Urinary bladder (tissue), 3 donors: ENCODE measurements at regions not wholly inside any gene's neighbourhood (a gene's known extent, or its start where the extent isn't known, plus 50 kb on each side); places are given as distances from the start of the nearest gene placed in this dataset.
A peak's percentile ranks its signal among the peaks of the same experiment; 100 is the strongest.

Source experiments
- DNase-seq: peaks from one replicate; pipeline ENCODE4 v3.0.0-alpha.2; 2015; ENCODE audit errors: extremely low spot score
- H3K27ac ChIP-seq: one replicate; pipeline ENCODE4 v1.5.1; 2013; ENCODE audit warnings: low read depth, mild to moderate bottlenecking, moderate library complexity
- H3K36me3 ChIP-seq: one replicate; pipeline ENCODE4 v1.6.1; 2013; ENCODE audit warnings: mild to moderate bottlenecking, moderate library complexity; ENCODE audit not compliant: insufficient read depth
- H3K4me1 ChIP-seq: one replicate; pipeline ENCODE4 v1.6.1; 2013; ENCODE audit warnings: mild to moderate bottlenecking, moderate library complexity; ENCODE audit not compliant: insufficient read depth
- H3K4me3 ChIP-seq: one replicate; pipeline ENCODE4 v1.5.1; 2013; ENCODE audit warnings: low read depth, low read length
- WGBS: extraction: QIAGEN DNeasy Blood & Tissue Kit; methylation state at CpG from one replicate; pipeline ENCODE4 v1.1.7; 2013; 5-methylcytosine and 5-hydroxymethylcytosine counted together
- donor health status: healthy with polysubstance abuse.
- donor health status: healthy.

DNA sequence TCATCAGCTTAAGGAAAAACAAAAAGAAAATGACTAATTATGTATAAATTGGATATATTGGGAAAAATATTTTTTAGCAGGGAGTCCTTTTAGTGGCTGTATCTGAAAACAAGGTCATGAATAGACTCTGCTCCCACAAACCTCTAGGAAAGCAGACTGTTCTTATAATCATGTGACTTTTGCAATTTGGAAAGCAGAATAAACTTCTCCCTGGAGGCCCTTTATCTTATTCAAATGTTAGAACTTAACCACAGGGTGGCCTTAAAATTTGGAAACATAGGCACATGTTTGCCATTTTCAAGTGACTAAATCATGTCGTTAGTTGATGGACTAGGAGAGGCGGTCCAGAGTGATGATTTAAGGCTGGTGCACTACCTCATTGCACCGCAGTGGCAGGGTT, 196.6 kb upstream of the KRR1 start:
- 88% methylated on average over 3 of the region's 3 CpGs for WGBS
- DNase-seq: no peak
- Histone ChIP-seq H3K36me3 (no peaks in the 10 kb centered on the region), H3K4me3 (no peak overlapping the region), H3K27ac (no peak overlapping the region), H3K4me1 (no peaks in the 10 kb centered on the region)

DNA sequence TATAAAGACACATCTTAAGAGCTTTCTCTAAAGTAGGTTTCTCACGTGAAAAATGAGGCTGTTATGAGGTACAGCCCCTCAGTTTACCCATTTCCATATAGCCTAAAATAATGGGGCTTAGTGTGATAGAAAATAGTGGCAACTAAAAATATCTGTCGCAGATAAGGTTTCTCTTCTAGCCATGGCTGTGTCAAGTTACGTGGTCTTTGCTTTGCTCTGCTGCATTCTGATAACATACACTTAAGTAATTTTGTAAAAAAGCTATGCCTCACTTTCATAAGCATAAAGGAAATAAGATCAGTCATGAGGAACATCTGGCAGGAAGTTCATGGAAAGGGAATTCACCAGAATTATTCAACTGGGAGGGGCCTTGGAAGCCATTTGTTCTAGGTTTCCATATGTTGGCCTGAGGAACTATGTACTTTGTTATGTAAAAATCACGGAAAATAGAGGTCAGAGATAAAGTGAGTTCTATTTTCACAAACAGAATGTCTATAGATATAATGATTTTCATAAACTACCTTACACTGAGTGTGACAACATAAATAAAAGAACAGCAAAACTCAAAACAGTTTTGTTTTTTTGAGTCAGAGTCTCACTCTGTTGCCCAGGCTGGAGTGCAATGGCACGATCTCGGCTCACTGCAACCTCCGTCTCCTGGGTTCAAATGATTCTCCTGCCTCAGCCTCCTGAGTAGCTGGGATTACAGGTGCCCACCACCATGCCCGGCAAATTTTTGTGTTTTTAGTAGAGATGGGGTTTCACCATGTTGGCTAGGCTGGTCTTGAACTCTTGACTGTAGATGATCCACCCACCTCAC, 195.6 kb upstream of the KRR1 start:
- Histone ChIP-seq H3K27ac (no peak overlapping the region), H3K4me1 (no peaks in the 10 kb centered on the region), H3K4me3 (no peak overlapping the region), H3K36me3 (no peaks in the 10 kb centered on the region)
- 65% methylated on average over 8 of the region's 8 CpGs for WGBS
- DNase-seq: no peak

DNA sequence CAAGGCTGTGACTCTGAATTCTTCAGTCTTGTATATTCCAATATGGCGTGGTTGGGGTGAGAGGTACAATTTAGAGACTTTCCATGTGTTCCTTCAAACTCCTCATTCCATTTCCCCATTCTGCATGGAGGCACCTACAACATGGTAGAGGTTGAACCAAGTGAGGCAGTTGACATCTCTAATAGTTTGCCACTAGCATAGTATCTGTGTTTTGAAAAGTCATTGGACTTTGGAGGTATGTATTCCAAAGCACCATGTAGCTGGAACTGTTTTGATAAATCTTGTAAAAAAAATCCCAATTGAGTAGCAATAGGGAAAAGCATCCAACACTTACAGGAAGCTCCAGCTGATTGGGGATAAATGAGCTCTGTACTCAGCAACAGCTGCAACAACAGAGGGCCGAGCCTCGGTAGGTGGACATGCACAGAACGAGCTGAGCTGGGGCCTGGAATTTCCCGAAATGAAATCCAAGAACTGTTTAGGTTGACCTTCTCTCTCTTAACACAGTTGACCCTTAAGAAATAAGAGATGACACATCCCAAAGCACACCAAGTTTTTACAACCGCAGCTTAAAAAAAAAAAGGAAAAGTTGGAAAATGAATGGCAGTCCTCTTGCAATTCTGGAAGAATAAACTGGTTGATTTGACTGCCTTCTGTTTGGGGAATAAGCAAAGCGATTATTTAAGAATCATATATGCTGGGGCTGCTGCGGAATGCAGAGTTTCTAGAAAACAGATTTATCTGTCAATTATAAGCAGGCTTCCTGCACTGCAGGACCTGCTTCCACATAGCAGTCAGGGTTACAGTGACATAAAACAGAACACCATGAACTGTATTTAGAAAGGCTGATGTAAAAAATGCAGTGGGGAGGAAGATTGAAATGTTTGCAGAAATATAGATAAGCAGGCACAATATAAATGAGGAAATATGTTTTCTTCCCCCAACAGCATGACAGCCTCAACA, 194.6 kb upstream of the KRR1 start:
- no peak overlapping the region for H3K27ac ChIP-seq
- H3K4me3 ChIP-seq: no peak overlapping the region
- no peaks in the 10 kb centered on the region for H3K4me1 ChIP-seq
- no peaks in the 10 kb centered on the region for H3K36me3 ChIP-seq
- peak; percentile 62 for DNase-seq
- WGBS: 22% methylated on average over 8 of the region's 8 CpGs

DNA sequence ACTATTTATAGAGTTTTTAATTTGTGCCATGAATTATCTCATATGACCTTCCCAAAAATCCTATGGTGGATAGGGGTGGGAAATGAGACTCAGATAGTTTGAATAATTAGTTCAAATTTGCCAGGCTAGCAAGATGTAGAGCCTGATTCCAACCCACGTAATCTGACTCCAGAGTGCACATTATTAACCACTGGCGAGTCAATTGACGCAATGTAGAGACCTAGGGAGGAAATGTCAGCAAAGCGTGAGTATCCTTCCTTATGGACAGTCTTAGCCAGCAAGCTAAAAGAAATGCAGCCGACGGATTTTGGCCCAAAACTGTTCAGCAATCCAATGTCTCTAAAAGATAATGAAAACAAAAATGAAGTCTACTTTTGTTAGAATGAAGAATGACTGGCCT, 193.3 kb upstream of the KRR1 start:
- no peaks in the 10 kb centered on the region for H3K36me3 ChIP-seq
- no peak for DNase-seq
- H3K4me3 ChIP-seq: no peak overlapping the region
- H3K4me1 ChIP-seq: no peaks in the 10 kb centered on the region
- H3K27ac ChIP-seq: no peak overlapping the region
- WGBS: 72% methylated on average over 6 of the region's 6 CpGs

DNA sequence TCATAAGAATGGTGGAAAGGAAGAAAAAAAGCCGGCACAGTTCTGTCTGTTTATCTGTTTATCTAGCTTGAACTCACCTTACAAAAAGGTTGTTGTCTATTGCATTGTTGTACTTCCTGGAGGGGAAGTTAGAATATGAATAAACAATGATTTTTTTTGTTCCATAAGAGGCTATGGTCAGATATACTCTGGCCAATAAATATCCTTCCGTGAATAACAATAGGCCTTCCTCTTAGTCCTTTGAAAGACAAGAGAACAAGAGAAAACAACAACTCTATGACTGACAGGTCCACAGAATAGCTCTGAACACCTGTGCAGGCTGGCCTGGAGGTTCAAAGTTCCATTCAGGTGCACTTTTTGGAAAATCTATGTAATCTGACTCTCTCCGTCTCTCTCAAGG, 192.8 kb upstream of the KRR1 start:
- Histone ChIP-seq H3K36me3 (no peaks in the 10 kb centered on the region), H3K4me3 (no peak overlapping the region), H3K27ac (no peak overlapping the region), H3K4me1 (no peaks in the 10 kb centered on the region)
- WGBS: 69% methylated on average over 3 of the region's 3 CpGs
- DNase-seq: no peak

DNA sequence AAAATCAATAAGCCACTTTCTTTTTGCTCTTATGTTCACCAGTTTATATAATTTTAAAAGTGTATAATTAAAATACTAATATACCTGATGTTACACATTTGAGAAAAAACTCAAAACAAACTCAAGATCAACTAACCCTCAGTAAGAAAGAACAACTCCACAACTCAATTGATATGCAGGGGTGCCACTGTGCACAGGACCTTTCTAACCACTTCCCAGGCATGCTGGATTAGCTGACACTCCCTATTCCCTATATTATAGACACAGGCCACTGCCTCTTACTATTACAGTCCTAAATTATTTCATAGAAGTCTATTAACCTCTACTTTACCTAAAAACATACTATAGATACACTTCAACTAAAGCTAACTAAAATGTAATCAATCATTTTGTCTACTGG, 191.7 kb upstream of the KRR1 start:
- DNase-seq: no peak
- H3K4me3 ChIP-seq: no peak overlapping the region
- H3K4me1 ChIP-seq: no peaks in the 10 kb centered on the region

DNA sequence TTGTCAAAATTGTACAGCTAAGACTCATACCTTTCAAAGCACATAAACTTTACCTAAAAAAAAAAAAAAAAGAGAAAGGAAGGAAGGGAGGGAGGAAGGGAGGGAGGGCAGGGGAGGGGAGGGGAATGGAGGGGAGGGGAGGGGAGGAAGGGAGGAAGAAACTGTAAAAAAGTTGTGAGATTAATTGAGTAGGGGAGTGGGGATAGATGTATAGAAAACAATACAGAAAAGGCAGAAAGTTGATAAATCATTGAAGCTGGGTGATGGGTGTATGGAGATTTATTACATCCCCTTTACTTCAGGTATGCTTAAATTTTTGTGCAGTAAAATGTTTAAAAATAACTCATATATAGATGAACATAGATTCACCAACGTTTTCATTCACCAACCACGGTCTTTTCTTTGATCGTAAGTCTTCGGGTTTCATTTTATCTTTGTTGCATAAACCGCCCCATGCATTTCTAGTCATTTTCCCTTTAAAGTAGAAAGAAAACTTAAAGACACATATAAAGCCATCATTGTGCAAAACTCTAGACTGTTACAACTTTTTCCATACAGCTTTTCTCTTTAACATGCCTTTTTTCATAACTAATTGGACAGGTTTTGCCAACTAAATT, 191.2 kb upstream of the KRR1 start:
- Histone ChIP-seq H3K4me3 (no peak overlapping the region), H3K4me1 (no peaks in the 10 kb centered on the region), H3K36me3 (no peaks in the 10 kb centered on the region), H3K27ac (no peak overlapping the region)
- 73% methylated on average over 5 of the region's 5 CpGs for WGBS
- no peak for DNase-seq

More for the DNA sequence above, 191.7 kb upstream of the KRR1 start:
- Histone ChIP-seq H3K27ac (no peak overlapping the region), H3K36me3 (no peaks in the 10 kb centered on the region)

DNA sequence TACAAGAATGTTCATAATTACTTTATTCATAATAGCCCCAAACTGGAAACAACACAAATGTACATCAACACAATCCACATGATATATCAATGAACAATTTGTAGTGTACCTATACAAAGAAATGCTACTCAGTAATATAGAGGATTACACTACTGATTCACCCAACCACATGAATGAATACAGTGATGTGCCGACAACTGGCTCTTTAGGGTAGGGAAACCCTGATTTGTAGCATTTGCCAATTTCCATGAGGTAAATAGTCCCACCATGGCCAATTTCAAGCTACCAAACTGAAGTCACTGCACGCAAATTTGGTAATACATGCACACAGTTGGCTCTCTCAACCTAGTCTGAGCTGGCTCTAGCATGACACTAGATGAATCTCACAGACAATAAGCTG, 190.4 kb upstream of the KRR1 start:
- no peak overlapping the region for H3K4me3 ChIP-seq
- H3K27ac ChIP-seq: peak overlapping the region; percentile 10
- WGBS: 98% methylated on average over 2 of the region's 2 CpGs
- DNase-seq: no peak
- H3K36me3 ChIP-seq: no peaks in the 10 kb centered on the region
- no peaks in the 10 kb centered on the region for H3K4me1 ChIP-seq

DNA sequence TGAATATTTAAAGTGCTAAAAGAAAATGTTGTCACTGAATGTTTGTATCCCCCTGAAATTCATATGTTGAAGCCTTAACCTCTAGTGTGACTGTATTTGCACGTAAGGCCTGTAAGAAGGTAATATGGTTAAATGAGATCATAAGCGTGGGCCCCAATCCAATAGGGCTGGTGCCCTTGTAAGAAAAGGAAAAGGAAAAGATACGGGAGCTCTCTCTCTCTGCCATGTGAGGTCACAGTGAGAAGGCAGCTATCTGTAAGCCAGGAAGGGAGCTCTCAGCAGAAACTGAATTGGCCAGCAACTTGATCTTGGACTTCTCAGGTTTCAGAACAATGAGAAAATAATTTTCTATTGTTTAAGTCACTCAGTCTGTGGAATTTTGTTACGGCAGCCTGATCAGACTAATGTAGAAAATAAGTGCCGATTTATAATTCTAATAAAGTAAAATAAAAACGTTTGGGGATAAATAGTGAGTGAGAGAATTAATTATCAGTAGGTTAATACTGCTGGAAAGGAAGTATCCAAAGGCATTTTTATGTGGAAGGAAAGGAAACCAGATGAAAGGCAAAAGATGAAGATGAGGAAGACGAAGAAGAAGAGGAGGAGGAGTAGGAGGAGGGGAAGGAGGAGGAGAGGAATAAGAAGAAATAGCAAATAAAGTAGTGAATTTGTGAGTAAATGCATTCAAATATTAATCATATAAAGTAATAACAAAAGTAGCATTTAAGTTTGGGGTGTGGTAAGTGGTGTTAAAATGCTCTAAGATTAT, 188.5 kb upstream of the KRR1 start:
- no peak for DNase-seq
- no peaks in the 10 kb centered on the region for H3K4me1 ChIP-seq
- H3K27ac ChIP-seq: no peak overlapping the region
- no peak overlapping the region for H3K4me3 ChIP-seq
- no peaks in the 10 kb centered on the region for H3K36me3 ChIP-seq
- WGBS: 73% methylated on average over 7 of the region's 7 CpGs

DNA sequence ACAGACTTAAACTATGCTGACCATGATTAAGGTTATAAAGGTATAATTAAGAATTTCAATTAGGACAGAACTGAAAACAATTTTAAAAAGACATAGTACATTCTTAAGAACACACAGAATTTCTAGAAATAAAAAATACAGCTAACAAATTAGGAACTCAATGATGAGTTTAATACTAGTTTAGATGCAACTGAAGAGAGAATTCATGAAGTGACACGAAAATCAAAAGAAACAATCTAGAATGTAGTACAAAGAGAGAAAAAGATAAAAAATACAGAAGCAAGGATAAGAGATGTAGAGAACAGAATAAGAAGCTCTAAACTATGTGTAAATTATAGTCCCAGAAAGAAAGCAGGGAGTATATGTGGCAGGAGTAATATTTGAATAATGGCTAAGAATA, 187.8 kb upstream of the KRR1 start:
- no peaks in the 10 kb centered on the region for H3K36me3 ChIP-seq
- DNase-seq: no peak
- WGBS: 95% methylated on average over 1 of the region's 1 CpG

DNA sequence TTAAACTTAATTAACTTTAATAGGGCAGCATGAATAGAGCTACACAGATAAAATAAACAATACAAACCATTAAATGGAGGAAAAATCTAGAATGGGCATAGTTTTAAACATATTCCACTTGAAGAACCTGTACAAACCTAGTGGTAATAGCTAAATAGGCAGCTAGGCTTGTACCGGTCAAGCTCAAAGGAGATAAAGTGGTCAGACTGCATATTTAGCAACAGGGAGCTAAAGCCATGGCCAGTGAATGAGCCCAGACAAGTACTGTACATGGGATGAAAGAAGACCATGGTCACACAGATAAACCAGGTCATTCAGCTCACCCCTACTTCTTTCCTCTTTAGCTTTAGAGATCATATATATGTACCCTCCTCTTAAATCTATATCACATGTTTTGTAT, 186.6 kb upstream of the KRR1 start:
- H3K27ac ChIP-seq: no peak overlapping the region
- H3K4me1 ChIP-seq: no peaks in the 10 kb centered on the region
- 89% methylated on average over 1 of the region's 1 CpG for WGBS
- no peak overlapping the region for H3K4me3 ChIP-seq
- DNase-seq: no peak
- H3K36me3 ChIP-seq: no peaks in the 10 kb centered on the region

More for the DNA sequence above, 187.8 kb upstream of the KRR1 start:
- Histone ChIP-seq H3K4me1 (no peaks in the 10 kb centered on the region), H3K4me3 (no peak overlapping the region), H3K27ac (no peak overlapping the region)

DNA sequence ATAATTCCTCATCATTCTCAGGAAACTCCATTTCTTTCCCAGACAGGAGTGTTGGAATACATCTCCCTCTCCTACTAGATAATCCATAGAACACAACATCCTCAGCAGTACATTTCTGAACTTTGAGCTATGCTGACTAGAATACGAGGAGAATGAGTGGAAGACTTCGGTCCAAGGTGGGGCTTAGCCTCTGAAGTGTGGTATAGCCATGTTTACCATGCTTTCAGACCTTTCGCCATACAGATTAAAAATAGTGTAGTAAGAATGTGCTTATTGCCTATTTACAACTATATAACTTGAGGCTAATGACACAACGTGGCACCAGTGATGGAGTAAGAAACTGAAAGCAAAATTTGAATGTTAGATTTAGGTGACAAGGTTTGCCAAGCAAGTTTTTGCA, 184.5 kb upstream of the KRR1 start:
- WGBS: 94% methylated on average over 4 of the region's 4 CpGs
- H3K36me3 ChIP-seq: no peaks in the 10 kb centered on the region
- no peak overlapping the region for H3K4me3 ChIP-seq
- no peaks in the 10 kb centered on the region for H3K4me1 ChIP-seq
- no peak overlapping the region for H3K27ac ChIP-seq
- DNase-seq: no peak

DNA sequence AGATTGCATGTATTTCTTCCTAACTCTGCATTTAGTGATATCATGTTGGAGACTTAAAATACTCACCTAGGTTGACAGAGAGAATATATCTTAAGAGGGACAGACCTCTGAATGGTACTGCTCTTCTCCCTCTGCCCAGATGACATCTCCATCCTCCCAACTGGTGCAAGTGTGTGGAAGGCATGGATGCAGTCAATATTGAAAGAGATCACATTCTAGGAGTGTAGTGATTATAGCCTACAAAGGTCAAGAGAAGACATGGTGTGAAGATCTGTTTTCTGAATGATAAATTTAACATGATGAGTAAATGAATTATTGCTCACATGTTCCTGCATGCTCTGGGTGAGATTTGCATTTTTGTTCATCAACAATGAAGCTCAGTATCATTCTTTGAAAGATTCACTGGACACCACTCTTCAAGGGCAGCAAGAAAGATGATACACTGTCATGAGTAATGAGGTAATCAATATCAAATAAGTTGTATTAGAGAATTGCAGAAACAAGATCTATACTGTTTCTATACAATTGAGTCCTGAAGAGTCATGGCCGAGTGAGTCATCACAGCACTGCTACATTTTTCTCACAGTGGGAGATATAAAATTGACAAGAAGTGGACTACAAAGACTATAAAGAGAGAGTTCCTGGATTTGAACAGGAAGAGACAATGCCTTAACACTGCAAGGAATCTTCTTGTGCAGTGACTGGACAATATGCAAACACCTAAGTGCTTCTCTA, 183.3 kb upstream of the KRR1 start:
- H3K4me3 ChIP-seq: no peak overlapping the region
- WGBS: 94% methylated on average over 1 of the region's 1 CpG
- no peak overlapping the region for H3K27ac ChIP-seq
- no peak for DNase-seq
- no peaks in the 10 kb centered on the region for H3K36me3 ChIP-seq
- no peaks in the 10 kb centered on the region for H3K4me1 ChIP-seq
